RWPE1 (cell line): ENCODE measurements at regions not wholly inside any gene's neighbourhood (a gene's known extent, or its start where the extent isn't known, plus 50 kb on each side); places are given as distances from the start of the nearest gene placed in this dataset.
"Not testable (repeated sequence)": the region's sequence is repeated elsewhere in the genome, so short reads cannot be mapped to it uniquely, and the experiment has no call there.

Experiments
- CTCF ChIA-PET: fragments of 350-600 bp; sonication (Branson Sonifier 250); formaldehyde crosslinking; extraction: SDS; loops from one replicate; lab custom pipeline; 2021; lab: Yijun Ruan, JAX
- POLR2A ChIA-PET: fragments of 400-600 bp; formaldehyde crosslinking; extraction: SDS; loops from one replicate; lab custom pipeline; 2020; ENCODE audit warnings: antibody characterized with exemption; ENCODE audit not compliant: low non-redundant PET; lab: Yijun Ruan, JAX
- DNase-seq: peaks from one replicate; pipeline ENCODE4 v3.0.0; 2012; ENCODE audit warnings: low spot score
- H3K27ac ChIP-seq: fragments of 450-650 bp; 2 replicates; pipeline ENCODE4 v1.5.1; 2017
- TF ChIP-seq, protein P1 (sequence below): fragments of 450-650 bp; conservative IDR thresholded peaks from 2 replicates; pipeline ENCODE4 v1.5.1; 2017; ENCODE audit warnings: low read depth, mild to moderate bottlenecking

DNA sequence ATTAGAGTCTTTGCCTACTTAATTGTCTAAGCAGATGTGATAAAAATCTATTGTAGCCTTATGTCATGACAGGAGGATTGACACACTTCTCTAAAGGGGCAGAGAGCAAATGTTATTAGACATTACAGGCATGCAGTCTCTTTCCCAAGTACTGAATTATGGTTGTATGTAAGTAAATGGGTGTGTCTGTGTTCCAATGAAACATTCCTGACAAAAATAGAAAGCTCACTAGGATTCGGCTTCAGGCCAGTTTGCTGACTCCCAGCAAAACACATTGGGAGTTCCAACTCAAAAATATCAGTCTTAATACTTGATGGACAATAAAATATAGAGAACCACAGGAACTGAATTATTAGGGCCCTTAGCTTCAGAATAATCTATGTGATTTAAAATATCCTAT, 1480.4 kb downstream of the FAM181B start:
- ChIA-PET POLR2A (no interaction called here), CTCF (no interaction called here)
- H3K27ac ChIP-seq, result no peak overlapping the region
- no peak for DNase-seq
- TF ChIP-seq, protein P1, sequence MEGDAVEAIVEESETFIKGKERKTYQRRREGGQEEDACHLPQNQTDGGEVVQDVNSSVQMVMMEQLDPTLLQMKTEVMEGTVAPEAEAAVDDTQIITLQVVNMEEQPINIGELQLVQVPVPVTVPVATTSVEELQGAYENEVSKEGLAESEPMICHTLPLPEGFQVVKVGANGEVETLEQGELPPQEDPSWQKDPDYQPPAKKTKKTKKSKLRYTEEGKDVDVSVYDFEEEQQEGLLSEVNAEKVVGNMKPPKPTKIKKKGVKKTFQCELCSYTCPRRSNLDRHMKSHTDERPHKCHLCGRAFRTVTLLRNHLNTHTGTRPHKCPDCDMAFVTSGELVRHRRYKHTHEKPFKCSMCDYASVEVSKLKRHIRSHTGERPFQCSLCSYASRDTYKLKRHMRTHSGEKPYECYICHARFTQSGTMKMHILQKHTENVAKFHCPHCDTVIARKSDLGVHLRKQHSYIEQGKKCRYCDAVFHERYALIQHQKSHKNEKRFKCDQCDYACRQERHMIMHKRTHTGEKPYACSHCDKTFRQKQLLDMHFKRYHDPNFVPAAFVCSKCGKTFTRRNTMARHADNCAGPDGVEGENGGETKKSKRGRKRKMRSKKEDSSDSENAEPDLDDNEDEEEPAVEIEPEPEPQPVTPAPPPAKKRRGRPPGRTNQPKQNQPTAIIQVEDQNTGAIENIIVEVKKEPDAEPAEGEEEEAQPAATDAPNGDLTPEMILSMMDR, result no peak

DNA sequence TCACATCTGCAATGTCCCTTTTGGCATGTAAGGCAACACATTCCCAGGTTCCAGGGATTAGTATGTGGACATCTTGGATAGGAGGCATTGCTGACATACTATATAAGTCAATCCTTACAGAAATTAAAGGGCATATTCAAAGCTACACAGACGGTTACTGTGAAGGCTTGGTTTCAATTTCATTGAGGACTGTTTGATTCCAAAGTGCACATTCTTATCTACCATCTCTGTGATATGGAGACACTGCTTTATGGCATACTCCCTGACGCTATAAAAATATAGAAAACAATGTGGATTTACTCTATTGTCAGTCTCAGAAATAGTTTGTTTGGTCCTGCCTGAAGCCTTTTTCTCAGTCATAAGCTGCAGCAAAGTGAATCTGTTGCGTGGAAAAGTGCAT, 1486.7 kb downstream of the FAM181B start:
- TF ChIP-seq, protein P1, result no peak
- CTCF ChIA-PET, result interaction anchor here (0.7 kb wide), 1 partner anchor 727 kb away, joined by 3 read pairs; no protein-coding TSS in a partner anchor
- H3K27ac ChIP-seq, result no peak overlapping the region
- no peak for DNase-seq
- POLR2A ChIA-PET, result no interaction called here

DNA sequence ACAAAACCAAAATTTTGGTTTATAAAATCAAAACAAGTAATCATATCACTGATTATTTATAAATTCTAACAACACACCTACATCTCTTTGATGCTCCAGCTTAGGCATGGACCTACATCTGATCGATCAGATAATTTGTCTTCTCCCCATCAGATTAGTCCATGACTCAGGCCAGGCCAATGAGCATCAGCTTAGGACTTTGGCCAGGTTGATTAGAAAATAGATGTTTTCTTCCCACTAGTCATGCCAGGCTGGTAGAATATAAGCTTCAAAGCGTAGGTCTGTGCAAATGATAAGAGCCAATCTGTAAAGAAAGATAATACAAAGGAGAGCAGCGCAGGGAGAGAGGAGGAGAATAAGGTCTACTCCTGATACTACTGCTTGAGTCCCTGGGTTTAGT, 1487.9 kb downstream of the FAM181B start:
- DNase-seq, result no peak
- TF ChIP-seq, protein P1, result no peak
- POLR2A ChIA-PET, result no interaction called here
- CTCF ChIA-PET, result no interaction called here
- H3K27ac ChIP-seq, result no peak overlapping the region

DNA sequence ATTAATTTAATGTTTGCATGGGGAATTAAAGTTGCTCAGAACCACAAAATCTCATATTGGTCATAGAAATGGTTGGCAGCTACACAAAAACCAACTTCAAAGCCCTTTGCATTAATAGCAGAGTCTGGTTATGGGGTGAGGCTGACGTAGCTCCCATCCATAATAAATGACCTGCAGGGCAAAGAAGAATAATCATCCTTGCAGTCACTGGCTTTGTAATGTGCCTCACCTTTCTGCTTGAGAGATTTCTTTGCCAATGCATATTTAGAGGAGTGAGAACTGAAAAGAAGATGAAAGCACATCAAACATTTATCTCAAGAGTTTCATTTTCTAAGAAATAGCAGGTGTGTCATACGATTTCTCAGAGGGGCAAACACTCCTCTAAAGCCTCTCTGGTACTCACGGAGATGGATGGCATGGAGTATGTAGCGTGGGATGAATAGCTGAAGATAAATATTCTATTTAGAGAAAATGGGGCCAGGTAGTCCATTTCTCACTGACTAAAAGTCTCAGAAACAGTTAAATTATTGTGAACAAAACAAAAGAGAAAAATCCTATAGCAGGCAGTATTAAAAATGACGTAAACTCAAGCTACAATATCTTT, 1491.9 kb downstream of the FAM181B start:
- CTCF ChIA-PET, result no interaction called here
- TF ChIP-seq, protein P1, result no peak
- POLR2A ChIA-PET, result no interaction called here
- no peak for DNase-seq
- no peak overlapping the region for H3K27ac ChIP-seq

DNA sequence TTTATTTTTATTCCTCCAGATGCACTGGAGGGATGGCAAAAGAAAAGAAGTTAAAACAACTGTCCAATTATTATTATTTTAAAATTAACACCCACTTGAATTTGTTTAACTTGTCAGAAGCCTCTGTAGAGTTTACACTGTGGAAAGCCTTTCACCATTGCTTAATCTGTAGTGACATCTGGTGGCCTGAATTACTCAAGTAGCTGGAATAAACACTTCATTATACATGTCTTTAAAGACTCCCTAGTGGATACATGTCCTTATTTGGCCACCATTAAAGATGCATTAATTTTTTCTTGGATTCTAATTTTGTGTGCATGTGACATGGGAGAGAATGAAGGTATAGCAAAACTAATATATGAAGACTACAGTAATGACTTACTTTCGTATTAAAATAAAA, 1496.5 kb downstream of the FAM181B start:
- H3K27ac ChIP-seq, result no peak overlapping the region
- no peak for DNase-seq
- POLR2A ChIA-PET, result no interaction called here
- TF ChIP-seq, protein P1, result peak; percentile 51
- CTCF ChIA-PET, result interaction anchor here (0.5 to 0.8 kb wide), 3 partner anchors 12 to 1743 kb away, joined by 4 to 6 read pairs (median 5); no protein-coding TSS in a partner anchor

DNA sequence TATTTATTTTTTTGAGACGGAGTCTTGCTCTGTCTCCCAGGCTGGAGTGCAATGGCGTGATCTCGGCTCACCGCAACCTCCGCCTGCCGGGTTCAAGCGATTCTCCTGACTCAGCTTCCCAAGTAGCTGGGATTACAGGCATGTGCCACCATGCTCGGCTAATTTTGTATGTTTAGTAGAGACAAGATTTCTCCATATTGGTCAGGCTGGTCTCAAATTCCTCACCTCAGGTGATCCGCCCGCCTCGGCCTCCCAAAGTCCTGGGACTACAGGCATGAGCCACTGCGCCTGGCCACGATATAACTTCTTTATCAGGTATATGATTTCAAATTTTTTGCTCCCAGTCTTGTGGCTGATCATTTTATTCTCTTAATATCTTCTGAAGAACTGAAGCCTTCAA, 1506.3 kb downstream of the FAM181B start:
- H3K27ac ChIP-seq, DNase-seq, POLR2A ChIA-PET, CTCF ChIA-PET: not testable (repeated sequence)

DNA sequence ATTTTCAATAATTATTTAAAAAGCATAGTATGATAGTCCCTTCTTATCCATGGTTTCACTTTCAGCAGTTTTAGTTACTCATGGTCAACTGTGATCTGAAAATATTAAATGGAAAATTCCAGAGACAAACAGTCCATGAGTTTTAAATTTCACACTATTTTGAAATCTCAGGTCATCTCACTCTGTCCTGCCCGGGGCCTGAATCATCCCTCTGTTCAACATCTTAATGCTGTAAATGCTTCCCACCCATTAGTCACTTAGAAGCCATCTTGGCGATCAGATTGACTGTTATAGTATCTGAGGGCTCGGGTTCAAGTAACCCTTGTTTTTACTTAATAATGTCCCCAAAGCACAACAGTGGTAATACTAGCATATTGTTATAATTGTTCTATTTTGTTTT, 1509.3 kb downstream of the FAM181B start:
- POLR2A ChIA-PET, result no interaction called here
- TF ChIP-seq, protein P1, result no peak

More for the DNA sequence above, 1509.3 kb downstream of the FAM181B start:
- CTCF ChIA-PET, result interaction anchor here (0.7 kb wide), 1 partner anchor 1178 kb away, joined by 3 read pairs; no protein-coding TSS in a partner anchor
- DNase-seq, result no peak
- no peak overlapping the region for H3K27ac ChIP-seq
